Ovary (tissue), 7 donors: ENCODE measurements at regions not wholly inside any gene's neighbourhood (a gene's known extent, or its start where the extent isn't known, plus 50 kb on each side); places are given as distances from the start of the nearest gene placed in this dataset. TPM values are rescaled to one million over a fixed set of nuclear protein-coding genes. Genes with fewer than 3 reads are reported as not detected.

Experiments used
- DNase-seq, 5 donors: peaks; one replicate each; pipeline ENCODE4 v3.0.0-alpha.2; 2019 to 2020
- H3K27ac ChIP-seq, 2 donors: fragments of 200-600 bp; one replicate each; pipeline versions ENCODE4 v1.5.1 to v1.8.0; 2019 to 2022
- H3K27me3 ChIP-seq: fragments of 200-600 bp; one replicate; pipeline ENCODE4 v1.8.0; 2022
- H3K36me3 ChIP-seq: fragments of 200-600 bp; sonication (generic); one replicate; pipeline ENCODE4 v1.5.1; 2019
- H3K4me1 ChIP-seq: one replicate; pipeline ENCODE4 v1.8.1; 2013; ENCODE audit warnings: mild to moderate bottlenecking, moderate library complexity; ENCODE audit not compliant: insufficient read depth
- H3K4me3 ChIP-seq: fragments of 200-600 bp; sonication (generic); one replicate; pipeline ENCODE4 v1.5.1; 2017
- H3K9me3 ChIP-seq, 2 donors: fragments of 200-600 bp in 1 of 2; sonication (generic) in 1 of 2; one replicate each; pipeline versions ENCODE4 v1.5.1 to v1.8.1; 2013 to 2019; ENCODE audit warnings: mild to moderate bottlenecking in 1 of 2, moderate library complexity in 1 of 2
- CTCF ChIP-seq, 3 donors: fragments of 450-650 bp in 2 of 3; fragments of 200-600 bp in 1 of 3; IDR thresholded peaks; one replicate each; pipeline versions ENCODE4 v1.5.1 to v1.8.0; 2016 to 2022; ENCODE audit warnings: antibody characterized with exemption in 3 of 3, mild to moderate bottlenecking in 1 of 3
- EP300 ChIP-seq: sonication (generic); formaldehyde crosslinking; IDR thresholded peaks from one replicate; pipeline ENCODE4 v1.6.1; 2017; ENCODE audit warnings: antibody characterized with exemption
- POLR2A ChIP-seq: fragments of 450-650 bp; IDR thresholded peaks from one replicate; pipeline ENCODE4 v1.6.1; 2017; ENCODE audit warnings: antibody characterized with exemption, mild to moderate bottlenecking, moderate library complexity
- WGBS, 3 donors: extraction: QIAGEN DNeasy Blood & Tissue Kit in 1 of 3; methylation state at CpG; one replicate each; pipeline versions ENCODE4 v1.1.5 to v1.1.7; 2013 to 2017; 5-methylcytosine and 5-hydroxymethylcytosine counted together
- intact Hi-C, 4 donors: fragments of 100-400 bp; cut with DNase I; formaldehyde crosslinking; loops; one replicate each; pipeline versions ENCODE4 v1.11.0 to v1.15.1; 2022 to 2023
- small RNA-seq: library from RNA; depleted of rRNA; stranded (forward); fragments of <200 nt; gene quantifications from one replicate; pipeline ENCODE3, GENCODE V24; 2016
- donor health status: DM: no; HTN: no; CAD: no; lungs with moderate emphysema.
- donor health status: DM: no; HTN: no; CAD: no.
- donor health status: Bipolar disorder and iron deficiency.
- donor health status: DM: no; HTN: no; CAD: no.
- donor health status: DM: yes; HTN: yes; CAD: no.

GRCh38 chr1:227370533-227371254, 52.4 kb upstream of the CDC42BPA start:
- 80 to 85% (median 83%) methylated on average over 10 of the region's 10 CpGs for WGBS, 3 donors

GRCh38 chr1:227369102-227369760, 50.9 kb upstream of the CDC42BPA start:
- WGBS, 3 donors: 63 to 72% (median 66%) methylated on average over 6 of the region's 6 CpGs
- no peak overlapping the region for H3K4me3 ChIP-seq
- no peak for DNase-seq
- no peak overlapping the region for H3K27ac ChIP-seq
- no peaks in the 10 kb centered on the region for H3K4me1 ChIP-seq
- no peaks in the 10 kb centered on the region for H3K36me3 ChIP-seq
- no peaks in the 10 kb centered on the region for H3K27me3 ChIP-seq
- intact Hi-C loops: no loop called here
- H3K9me3 ChIP-seq: no peaks in the 10 kb centered on the region
- TF ChIP-seq EP300 (no peak), CTCF (IDR thresholded peaks at IDR 0.05) (no peak), POLR2A (no peak)

More at GRCh38 chr1:227370533-227371254, 52.4 kb upstream of the CDC42BPA start:
- Histone ChIP-seq H3K27me3 (no peaks in the 10 kb centered on the region), H3K9me3 (no peaks in the 10 kb centered on the region), H3K27ac (no peak overlapping the region), H3K4me3 (no peak overlapping the region), H3K4me1 (no peaks in the 10 kb centered on the region), H3K36me3 (no peaks in the 10 kb centered on the region)
- TF ChIP-seq EP300: no peak
- no peak for TF ChIP-seq POLR2A
- TF ChIP-seq CTCF (IDR thresholded peaks at IDR 0.05): no peak
- intact Hi-C loops: no loop called here
- no peak for DNase-seq

Small RNA genes in the stretch of these regions (small RNA-seq; reads per million reads assigned to genes)
- not detected for gene AL451054.2
- not detected for gene BTF3P9
